AML-193 (cell line): ENCODE measurements at regions not wholly inside any gene's neighbourhood (a gene's known extent, or its start where the extent isn't known, plus 50 kb on each side); places are given as distances from the start of the nearest gene placed in this dataset.
"Not testable (repeated sequence)": the region's sequence is repeated elsewhere in the genome, so short reads cannot be mapped to it uniquely, and the experiment has no call there.

ENCODE experiments used
- DNase-seq, 2 experiments: peaks; one replicate each; lab custom pipeline; 2025; lab: John Stamatoyannopoulos, UW

DNA sequence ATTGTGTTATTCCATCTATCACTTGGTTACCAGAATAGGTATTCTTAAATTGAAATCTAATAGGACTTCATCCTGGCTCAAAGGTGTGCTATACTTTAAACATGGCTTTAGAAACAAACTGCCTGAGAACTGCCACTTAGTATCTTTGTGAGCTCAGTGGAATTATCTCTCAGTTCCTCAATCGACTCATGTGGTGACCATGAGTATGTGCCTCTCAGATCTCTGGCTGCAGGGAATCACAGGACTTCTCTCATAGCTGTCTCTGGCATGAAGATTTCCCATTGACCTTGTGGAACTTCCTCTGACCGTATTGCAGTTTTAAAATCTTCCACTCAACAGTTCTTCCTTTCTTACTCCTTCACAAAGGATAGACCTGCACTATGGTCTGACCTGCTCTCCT, 681.9 kb upstream of the BOD1L1 start:
- DNase-seq, result no peak

DNA sequence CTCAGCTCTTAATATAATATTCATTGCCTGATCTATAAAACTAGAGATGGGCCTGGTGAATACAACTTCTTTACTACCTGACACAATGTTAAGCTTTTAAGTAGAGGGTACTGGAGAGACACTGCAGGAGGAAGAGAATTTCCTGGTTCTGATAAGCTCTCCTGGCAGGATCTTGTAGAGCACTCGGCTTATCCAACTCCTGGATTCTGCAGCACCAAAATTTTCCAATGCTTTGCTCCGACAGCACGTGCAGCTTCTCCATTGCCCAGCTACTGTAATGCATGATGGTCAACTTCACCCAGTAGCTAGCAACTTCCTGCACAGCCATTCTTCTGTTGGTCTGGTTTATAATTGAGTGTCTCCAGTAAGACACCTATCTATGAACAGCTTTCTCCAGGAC, 686.2 kb upstream of the BOD1L1 start:
- DNase-seq, result no peak

DNA sequence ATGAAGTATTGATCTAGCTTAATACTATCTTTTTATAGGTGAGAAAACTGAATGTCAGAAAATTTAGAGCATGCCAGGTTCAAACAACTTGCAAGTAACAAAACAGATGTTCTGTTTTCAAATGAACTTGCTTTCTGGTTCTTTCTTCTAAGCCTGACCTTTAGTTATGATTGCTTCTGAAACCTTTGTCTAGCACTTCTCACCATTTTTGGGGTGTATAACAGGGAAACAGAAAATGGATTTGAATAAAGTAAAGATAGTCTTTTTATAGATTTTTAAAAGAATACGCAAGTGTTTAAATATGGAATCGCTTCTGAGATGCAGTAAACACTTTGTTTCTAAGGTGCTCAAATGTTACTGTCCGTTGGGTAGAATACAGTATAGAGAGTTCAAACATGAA, 687.2 kb upstream of the CPEB2 start:
- no peak for DNase-seq

DNA sequence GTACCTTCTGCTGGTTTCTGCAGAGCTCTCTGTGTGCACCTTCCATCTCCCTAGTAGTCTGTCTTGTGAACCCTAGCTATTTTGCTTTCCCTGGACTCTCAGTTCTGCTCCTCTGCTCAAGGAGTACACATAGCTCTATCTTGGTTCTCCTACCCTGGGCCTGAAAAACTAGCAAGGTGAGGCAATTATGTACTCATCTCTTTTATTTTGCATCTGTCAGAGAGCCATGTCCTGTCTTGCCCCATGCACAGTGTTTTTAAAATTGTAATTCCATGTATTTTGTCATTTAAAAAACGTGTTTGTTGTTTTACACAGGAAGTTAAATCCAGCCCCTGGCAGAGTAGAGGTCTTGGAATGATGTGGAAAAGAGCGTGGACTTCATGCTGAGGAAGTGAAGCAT, 684.9 kb upstream of the CPEB2 start:
- DNase-seq, result no peak

- DNase-seq, result no peak
These were observed 683.6 kb upstream of the CPEB2 start for GRCh38 chr4:14318671-14319070.

DNA sequence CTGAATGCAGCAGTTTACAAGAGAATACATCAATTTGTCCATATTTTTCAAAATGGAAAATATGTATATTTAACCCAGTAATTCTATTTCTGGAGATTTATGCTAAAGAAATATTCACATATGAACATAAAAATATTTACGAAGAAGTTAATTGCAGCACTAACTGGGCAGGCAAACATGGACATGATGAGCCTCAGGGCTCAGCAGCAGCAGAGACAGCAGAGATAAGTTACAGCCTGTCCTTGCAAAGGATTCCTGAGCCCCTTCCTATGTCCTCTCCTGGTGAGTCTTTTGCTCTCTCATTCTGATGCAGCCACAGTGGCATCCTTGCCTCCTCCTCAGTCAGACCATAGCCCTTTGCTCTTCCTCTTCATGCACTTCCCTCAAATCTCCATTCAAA, 680.6 kb upstream of the CPEB2 start:
- DNase-seq, result no peak

- no peak for DNase-seq
These were observed 679.1 kb upstream of the CPEB2 start for GRCh38 chr4:14323191-14323590.

- DNase-seq, result no peak
These were observed 673.1 kb upstream of the CPEB2 start for GRCh38 chr4:14329228-14329627.

DNA sequence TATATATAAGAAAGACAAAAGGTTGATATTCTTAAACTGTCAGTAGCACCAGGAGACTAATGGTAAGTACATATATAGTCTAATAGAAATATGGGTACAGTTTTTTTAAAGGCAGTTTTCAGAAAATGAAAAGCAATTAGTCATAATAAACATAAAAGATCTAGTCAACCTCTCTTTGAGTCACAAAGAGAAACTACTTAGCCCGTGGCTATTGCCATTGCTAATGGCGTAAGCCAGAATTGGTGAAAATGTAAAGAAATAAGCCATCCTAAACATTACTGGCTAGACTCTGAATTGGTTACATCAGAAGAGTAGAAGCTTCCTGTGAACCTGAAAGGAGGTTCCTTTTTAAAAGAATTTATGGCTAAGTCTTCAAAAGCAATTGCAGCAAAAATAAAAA, 668.7 kb upstream of the CPEB2 start:
- no peak for DNase-seq

GRCh38 chr4:14334166-14334565, 668.1 kb upstream of the CPEB2 start:
- DNase-seq, result no peak

DNA sequence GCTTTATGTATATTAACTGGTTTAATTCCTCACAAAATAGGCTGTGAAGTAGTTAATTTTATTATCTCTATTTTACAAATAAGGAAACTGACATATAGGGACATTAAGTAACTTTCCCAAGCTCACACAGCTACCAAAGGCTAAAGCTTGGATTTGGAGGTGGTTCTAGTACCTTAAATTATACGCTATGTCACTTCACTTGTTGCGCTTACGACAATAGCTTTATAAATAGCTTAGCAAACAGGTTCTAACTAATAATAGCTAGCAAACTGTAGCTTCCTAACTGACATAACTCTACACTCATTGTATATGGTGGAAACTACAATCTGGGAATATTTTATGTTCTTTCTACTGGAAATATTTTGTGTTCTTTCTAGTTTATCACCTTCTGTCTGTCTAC, 666.4 kb upstream of the CPEB2 start:
- DNase-seq, result no peak

DNA sequence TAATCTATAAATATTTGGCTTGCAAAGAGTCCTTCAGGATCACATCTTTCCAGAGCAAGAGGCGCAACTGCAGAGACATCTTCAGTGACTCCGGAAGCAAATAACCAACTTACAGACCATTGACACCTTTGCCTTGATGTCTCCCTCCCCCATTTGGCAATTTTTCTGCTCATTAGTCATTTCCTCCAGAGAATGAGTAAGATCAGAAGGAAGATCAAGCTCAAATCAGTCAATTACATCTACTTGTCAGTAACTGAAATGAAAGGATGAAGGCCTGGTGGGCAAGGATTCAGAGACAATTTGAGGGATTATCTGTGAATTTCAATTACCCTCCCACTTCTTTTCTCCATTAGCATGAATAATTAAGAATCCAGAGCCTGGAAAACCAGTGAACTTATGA, 665.6 kb upstream of the CPEB2 start:
- no peak for DNase-seq

- DNase-seq, result no peak
These were observed 664.2 kb upstream of the CPEB2 start for GRCh38 chr4:14337892-14338584.

GRCh38 chr4:14338585-14339265, 663.6 kb upstream of the CPEB2 start:
- no peak for DNase-seq

GRCh38 chr4:14339715-14340114, 662.6 kb upstream of the CPEB2 start:
- no peak for DNase-seq

GRCh38 chr4:14340321-14340720, 662.0 kb upstream of the CPEB2 start:
- DNase-seq, result no peak

GRCh38 chr4:14343961-14344360, 658.3 kb upstream of the CPEB2 start:
- DNase-seq, result no peak

DNA sequence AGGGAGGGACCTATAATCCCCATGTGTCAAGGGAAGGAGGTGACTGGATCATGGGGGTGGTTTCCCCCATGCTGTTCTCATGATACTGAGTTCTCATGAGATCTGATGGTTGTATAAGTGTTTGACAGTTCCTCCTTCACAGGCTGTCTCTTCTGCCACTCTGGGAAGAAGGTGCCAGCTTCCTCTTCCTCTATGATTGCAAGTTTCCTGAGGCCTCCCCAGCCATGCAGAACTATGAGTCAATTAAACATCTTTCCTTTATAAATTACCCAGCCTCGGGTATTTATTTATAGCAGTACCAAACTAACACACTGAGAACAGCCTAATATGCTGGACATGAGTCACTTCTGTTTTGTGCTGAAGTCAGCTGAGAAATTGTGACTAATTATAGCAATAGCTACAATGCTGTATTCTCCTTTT, 656.9 kb upstream of the CPEB2 start:
- DNase-seq, result peak in 1 of 2 experiments; percentile 1

GRCh38 chr4:14347526-14347925, 654.8 kb upstream of the CPEB2 start:
- no peak for DNase-seq

DNA sequence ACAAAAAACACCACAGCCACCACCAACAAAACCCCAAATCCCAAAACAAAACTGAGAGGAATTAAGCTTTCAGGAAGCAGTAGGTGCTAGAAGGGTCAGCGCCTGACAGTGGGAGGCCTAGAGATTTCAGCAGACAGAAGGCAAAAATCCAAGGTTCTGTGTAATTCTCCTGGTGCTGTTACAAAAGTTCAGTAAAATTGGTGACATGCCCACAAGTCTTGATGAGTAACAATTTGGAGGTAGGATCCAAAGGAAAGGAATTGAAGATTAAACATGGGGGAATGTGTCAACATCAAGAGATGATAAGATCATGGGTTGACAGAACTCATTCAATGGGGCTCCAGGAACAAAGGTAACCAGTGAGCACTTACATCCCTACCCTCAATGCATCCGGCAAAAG, 653.8 kb upstream of the CPEB2 start:
- DNase-seq, result no peak

- not testable (repeated sequence) for DNase-seq
These were observed 643.6 kb upstream of the CPEB2 start for GRCh38 chr4:14358544-14359160.

DNA sequence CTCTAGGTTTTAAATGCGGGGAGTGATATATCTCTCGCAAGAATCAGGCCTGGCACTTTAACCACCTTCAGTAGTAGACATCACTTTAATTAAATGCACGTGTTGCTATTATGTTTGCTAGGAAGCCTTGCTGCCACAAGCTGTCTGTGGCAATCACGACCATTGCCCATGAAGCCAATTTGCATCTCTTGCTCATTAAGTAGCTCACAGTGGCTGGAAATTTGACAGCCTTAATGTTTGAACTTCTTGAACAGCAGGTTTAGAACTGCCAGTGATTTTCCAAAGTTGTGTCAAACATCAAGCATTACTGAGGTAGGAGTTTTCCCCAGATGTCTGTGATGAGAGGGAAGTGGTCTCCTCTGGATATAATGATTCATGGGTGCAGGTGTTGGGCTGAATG, 642.3 kb upstream of the CPEB2 start:
- DNase-seq, result no peak

GRCh38 chr4:14361084-14361483, 641.2 kb upstream of the CPEB2 start:
- DNase-seq, result no peak

DNA sequence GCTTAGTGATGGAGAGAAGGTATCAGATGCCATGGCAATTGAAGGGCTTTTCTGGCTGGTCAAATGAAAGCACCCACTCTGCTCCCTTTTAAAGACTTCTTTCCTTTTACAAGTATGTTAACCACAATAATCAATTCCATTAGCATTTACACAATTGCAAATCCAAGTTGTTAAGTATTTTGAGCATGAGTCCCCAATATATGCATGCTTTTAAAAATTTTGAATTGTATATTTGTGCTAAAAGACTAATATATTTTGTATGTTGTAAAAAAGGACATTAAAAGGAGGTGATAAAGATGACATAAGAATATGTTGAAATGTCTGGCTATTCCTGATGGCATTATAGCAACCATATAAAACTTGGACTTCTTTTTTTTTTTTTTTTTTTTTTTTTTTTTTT, 639.9 kb upstream of the CPEB2 start:
- DNase-seq, result no peak
